ENCODE measurements at regions not wholly inside any gene's neighbourhood (a gene's known extent, or its start where the extent isn't known, plus 50 kb on each side); places are given as distances from the start of the nearest gene placed in this dataset.
"Not testable (repeated sequence)": the region's sequence is repeated elsewhere in the genome, so short reads cannot be mapped to it uniquely, and the experiment has no call there.

GRCh38 chr2:87349006-87349405 is 327.4 kb upstream of the PLGLB1 start:
- H3K36me3 Mint-ChIP-seq; H3K27ac Mint-ChIP-seq; ATAC-seq; H3K9me3 Mint-ChIP-seq; DNase-seq (ENCODE audit: low spot score in 2 of 2): not testable (repeated sequence)

DNA sequence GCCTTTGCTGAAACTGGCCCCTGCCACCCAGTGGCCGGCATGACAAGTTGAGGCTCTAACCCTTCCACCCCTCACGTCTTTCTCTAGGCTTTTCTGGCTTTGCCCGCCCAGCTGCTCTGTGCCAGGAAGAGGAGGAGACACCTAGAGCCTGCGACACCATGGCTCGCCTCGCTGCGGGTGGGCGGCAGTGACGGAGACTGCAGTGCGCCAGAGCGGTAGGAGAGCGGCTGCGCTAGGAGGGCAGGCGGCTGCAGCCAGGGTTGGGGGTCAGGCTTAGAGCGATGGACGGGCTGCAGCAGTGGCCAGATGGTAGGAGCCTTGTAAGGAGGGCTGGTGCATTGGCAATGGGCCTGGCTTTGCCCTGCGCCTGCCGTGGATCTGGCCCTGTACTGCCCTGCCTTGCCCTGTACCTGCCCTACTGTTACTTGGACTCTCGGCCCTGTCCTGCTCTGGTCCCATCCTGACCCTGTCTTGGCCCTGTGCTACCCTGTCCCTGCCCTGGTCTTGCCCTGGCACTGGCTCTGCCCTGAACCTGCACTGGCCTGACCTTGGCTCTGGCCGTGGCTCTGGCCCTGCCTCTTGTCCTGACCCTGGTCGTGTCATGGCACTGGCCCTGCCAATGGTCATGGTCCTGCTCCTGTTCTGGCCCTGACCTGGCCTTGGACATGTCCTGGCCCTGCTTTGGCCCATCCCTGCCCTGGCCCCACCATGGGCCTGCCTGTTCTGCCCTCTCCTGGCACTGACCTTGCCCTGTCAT is 330.7 kb upstream of the PLGLB1 start:
- not testable (repeated sequence) for ATAC-seq

GRCh38 chr2:87353408-87353807 is 331.8 kb upstream of the PLGLB1 start:
- not testable (repeated sequence) for ATAC-seq, H3K36me3 Mint-ChIP-seq

More for the DNA sequence above, 330.7 kb upstream of the PLGLB1 start:
- DNase-seq (ENCODE audit: low spot score in 2 of 2); H3K36me3 Mint-ChIP-seq; H3K9me3 Mint-ChIP-seq; H3K27ac Mint-ChIP-seq: not testable (repeated sequence)

GRCh38 chr2:87354102-87354501 is 332.5 kb upstream of the PLGLB1 start:
- not testable (repeated sequence) for H3K27ac Mint-ChIP-seq; ATAC-seq; H3K36me3 Mint-ChIP-seq; H3K9me3 Mint-ChIP-seq; DNase-seq (ENCODE audit: low spot score in 2 of 2)

More at GRCh38 chr2:87353408-87353807, 331.8 kb upstream of the PLGLB1 start:
- H3K27ac Mint-ChIP-seq; H3K9me3 Mint-ChIP-seq; DNase-seq (ENCODE audit: low spot score in 2 of 2): not testable (repeated sequence)

DNA sequence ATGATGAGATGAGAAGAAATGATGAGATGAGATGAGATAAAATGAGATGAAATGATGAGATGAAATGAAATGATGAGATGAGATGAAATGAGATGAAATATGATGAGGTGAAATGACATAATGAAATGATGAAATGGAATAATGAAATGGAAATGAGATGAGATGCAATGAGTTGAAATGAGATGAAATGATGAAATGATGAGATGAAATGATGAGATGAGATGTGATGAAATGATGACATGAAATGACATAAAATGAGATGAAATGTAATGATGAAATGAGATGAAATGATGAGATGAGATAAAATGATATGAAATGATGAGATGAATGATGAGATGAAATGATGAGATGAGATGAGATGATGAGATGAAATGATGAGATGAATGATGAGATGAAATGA is 338.6 kb upstream of the PLGLB1 start:
- H3K36me3 Mint-ChIP-seq; H3K9me3 Mint-ChIP-seq; DNase-seq (ENCODE audit: low spot score in 2 of 2); H3K27ac Mint-ChIP-seq; ATAC-seq: not testable (repeated sequence)

DNA sequence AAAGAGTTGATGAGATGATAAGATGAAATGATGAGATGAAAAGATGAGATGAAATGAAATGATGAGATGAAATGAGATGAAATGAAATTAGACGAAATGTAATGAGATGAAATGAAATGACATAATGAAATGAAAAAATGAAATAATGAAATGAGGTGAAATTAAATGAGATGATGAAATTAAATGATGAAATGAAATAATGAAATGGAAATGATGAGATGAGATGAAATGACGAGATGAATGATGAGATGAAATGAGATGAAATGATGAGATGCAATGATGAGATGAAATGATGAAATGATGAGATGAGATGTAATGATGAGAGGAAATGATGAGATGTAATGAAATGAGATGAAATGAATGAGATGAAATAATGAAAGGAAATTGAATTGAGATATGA is 339.3 kb upstream of the PLGLB1 start:
- H3K27ac Mint-ChIP-seq; ATAC-seq; H3K9me3 Mint-ChIP-seq; H3K36me3 Mint-ChIP-seq; DNase-seq (ENCODE audit: low spot score in 2 of 2): not testable (repeated sequence)

- not testable (repeated sequence) for DNase-seq (ENCODE audit: low spot score in 2 of 2); H3K27ac Mint-ChIP-seq; H3K36me3 Mint-ChIP-seq; ATAC-seq; H3K9me3 Mint-ChIP-seq
Observed at GRCh38 chr2:87361805-87362204, 340.2 kb upstream of the PLGLB1 start.

DNA sequence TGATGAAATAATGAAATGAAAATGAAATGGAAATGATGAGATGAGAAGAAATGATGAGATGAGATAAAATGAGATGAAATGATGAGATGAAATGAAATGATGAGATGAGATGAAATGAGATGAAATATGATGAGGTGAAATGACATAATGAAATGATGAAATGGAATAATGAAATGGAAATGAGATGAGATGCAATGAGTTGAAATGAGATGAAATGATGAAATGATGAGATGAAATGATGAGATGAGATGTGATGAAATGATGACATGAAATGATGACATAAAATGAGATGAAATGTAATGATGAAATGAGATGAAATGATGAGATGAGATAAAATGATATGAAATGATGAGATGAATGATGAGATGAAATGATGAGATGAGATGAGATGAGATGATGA is 342.7 kb upstream of the PLGLB1 start:
- H3K36me3 Mint-ChIP-seq; ATAC-seq; H3K27ac Mint-ChIP-seq; H3K9me3 Mint-ChIP-seq; DNase-seq (ENCODE audit: low spot score in 2 of 2): not testable (repeated sequence)

GRCh38 chr2:87365038-87365437 is 343.4 kb upstream of the PLGLB1 start:
- ATAC-seq; H3K36me3 Mint-ChIP-seq; H3K9me3 Mint-ChIP-seq; DNase-seq (ENCODE audit: low spot score in 2 of 2); H3K27ac Mint-ChIP-seq: not testable (repeated sequence)

DNA sequence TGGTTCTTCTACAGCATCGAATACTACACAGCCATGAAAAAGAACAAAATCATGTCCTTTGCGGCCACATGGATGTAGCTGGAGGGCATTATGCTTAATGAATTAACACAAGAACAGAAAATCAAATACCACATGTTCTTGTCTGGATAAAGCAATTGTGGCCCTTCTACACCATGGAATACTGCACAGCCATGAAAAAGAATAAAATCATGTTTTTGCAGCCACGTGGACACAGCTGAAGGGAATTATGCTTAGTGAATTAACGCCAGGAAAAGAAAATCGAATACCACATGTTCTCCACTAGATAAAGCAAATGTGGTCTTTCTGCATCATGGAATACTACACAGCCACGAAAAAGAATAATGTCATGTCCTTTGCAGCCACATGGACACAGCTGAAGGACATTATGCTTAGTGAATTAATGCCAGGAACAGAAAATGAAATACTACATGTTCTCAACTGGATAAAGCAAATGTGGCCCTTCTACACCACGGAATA is 361.8 kb upstream of the PLGLB2 start:
- ATAC-seq; DNase-seq (ENCODE audit: low spot score in 2 of 2); H3K9me3 Mint-ChIP-seq; H3K27ac Mint-ChIP-seq; H3K36me3 Mint-ChIP-seq: not testable (repeated sequence)

DNA sequence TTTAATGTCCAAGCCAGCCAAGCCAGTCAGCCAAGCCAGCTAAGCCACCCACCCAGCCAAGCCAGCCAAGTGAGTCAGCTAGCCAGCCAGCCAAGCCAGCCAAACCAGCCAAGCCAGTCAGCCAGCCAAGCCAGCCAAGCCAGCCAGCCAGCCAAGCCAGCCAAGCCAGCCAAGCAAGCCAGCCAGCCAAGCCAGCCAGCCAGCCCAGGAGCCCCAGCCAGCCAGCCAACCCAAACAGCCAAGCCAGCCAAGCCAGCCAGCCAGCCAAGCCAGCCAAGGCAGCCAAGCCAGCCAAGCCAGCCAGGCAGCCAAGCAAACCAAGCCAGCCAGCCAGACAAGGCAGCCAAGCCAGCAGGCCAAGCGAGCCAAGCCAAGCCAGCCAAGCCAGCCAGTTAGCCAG is 352.1 kb upstream of the PLGLB2 start:
- not testable (repeated sequence) for H3K27ac Mint-ChIP-seq, ATAC-seq, H3K36me3 Mint-ChIP-seq, H3K9me3 Mint-ChIP-seq
- DNase-seq (ENCODE audit: low spot score in 2 of 2) = peak in 1 of 2 donors; percentile 47

DNA sequence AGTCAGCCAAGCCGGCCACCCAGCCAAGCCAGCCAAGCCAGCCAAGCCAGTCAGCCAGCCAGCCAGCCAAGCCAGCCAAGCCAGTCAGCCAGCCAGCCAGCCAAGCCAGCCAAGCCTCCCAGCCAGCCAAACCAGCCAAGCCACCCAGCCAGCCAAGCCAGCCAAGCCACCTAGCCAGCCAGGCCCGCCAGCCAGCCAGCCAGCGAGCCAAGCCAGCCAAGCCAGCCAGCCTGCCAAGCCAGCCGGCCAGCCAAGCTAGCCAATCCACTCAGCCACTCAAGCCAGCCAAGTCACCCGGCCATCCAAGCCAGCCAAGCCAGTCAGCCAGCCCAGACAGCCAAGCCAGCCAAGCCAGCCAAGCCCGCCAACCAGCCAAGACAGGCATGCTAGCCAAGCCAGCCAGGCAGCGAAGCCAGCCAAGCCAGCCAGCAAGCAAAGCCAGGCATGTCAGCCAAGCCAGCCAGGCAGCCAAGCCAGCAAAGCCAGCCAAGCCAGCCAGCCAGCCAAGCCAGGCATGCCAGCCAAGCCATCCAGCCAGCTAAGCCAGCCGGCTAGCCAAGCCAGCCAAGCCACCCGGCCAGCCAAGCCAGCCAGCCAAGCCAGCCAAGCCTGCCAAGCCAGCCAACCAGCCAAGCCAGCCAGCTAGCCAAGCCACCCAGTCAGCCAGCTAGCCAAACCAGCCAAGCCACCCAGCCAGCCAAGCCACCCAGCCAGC is 351.2 kb upstream of the PLGLB2 start:
- DNase-seq (ENCODE audit: low spot score in 2 of 2) = peak in 1 of 2 donors; percentile 50
- H3K36me3 Mint-ChIP-seq, H3K27ac Mint-ChIP-seq, H3K9me3 Mint-ChIP-seq, ATAC-seq: not testable (repeated sequence)

- ATAC-seq, H3K27ac Mint-ChIP-seq, H3K9me3 Mint-ChIP-seq, H3K36me3 Mint-ChIP-seq: not testable (repeated sequence)
- DNase-seq (ENCODE audit: low spot score in 2 of 2) = peak in 1 of 2 donors; percentile 55
Observed at GRCh38 chr2:87397276-87398065, 350.4 kb upstream of the PLGLB2 start.

DNA sequence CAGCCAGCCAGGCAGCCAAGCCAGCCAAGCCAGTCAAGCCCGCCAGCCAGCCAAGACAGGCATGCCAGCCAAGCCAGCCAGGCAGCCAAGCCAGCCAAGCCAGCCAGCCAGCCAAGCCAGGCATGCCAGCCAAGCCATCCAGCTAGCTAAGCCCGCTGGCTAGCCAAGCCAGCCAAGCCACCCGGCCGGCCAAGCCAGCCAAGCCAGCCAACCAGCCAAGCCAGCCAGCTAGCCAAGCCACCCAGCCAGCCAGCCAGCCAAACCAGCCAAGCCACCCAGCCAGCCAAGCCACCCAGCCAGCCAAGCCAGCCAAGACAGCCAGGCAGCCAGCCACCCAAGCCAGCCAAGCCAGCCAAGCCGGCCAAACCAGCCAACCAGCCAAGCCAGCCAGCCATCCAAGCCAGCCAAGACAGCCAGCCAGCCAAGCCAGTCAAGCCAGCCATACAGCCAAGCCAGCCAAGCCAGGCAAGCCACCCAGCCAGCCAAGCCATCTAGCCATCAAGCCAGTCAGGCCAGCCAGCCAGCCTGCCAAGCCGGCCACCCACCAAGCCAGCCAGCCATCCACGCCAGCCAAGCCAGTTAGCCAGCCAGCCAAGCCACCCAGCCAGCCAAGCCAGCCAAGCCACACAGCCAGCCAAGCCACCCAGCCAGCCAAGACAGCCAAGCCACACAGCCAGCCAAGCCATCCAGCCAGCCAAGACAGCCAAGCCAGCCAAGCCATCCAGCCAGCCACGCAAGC is 349.2 kb upstream of the PLGLB2 start:
- H3K9me3 Mint-ChIP-seq, H3K27ac Mint-ChIP-seq, H3K36me3 Mint-ChIP-seq, ATAC-seq: not testable (repeated sequence)
- peak in 1 of 2 donors; percentile 56 for DNase-seq (ENCODE audit: low spot score in 2 of 2)

GRCh38 chr2:87401726-87402345 is 346.1 kb upstream of the PLGLB2 start:
- H3K9me3 Mint-ChIP-seq = no peaks in the 10 kb centered on the region
- no peak for ATAC-seq
- H3K27ac Mint-ChIP-seq = no peak overlapping the region
- DNase-seq (ENCODE audit: low spot score in 2 of 2) = peak in 1 of 2 donors; percentile 3
- H3K36me3 Mint-ChIP-seq = peaks cover 0 to 5% of the 10 kb centered on the region in 2 donors

- Mint-ChIP-seq H3K27ac (no peak overlapping the region), H3K9me3 (no peaks in the 10 kb centered on the region), H3K36me3 (peaks cover 0 to 5% of the 10 kb centered on the region in 2 donors)
- ATAC-seq = no peak
- DNase-seq (ENCODE audit: low spot score in 2 of 2) = no peak
Observed at GRCh38 chr2:87403893-87404175, 344.1 kb upstream of the PLGLB2 start.

Measured in activated naive CD4-positive, alpha-beta T cell treated with anti-CD3 and anti-CD28 coated beads, Interleukin-2, amount 50 U/mL, for 72 hours (primary cell).